ENCODE measurements at regions not wholly inside any gene's neighbourhood (a gene's known extent, or its start where the extent isn't known, plus 50 kb on each side); places are given as distances from the start of the nearest gene placed in this dataset.

DNA sequence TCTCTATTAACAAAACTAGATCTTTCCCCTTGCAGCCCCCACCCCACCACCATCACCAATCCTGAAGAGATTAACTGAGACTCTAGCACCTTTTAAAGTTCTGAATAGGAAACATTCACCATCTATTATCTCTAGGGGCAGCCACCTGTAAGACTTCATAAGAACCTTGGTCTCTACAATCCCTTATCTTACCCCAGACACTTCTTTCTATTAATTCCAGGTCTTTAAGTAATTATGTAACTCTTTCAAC lies 180.2 kb upstream of the FBXL17 start:
- peaks cover 2% of the 10 kb centered on the region for H3K4me1 ChIP-seq (ENCODE audit: control insufficient read depth, insufficient read depth, low read length)
- DNase-seq: no peak
- no peak overlapping the region for H3K4me3 ChIP-seq (ENCODE audit: low read length)
- no peak overlapping the region for H3K27ac ChIP-seq (ENCODE audit: low read depth, low read length)
- H3K9me3 Mint-ChIP-seq: peaks cover 24% of the 10 kb centered on the region
- no peak overlapping the region for H3K9ac ChIP-seq (ENCODE audit: extremely low read depth, low read length, poor library complexity, severe bottlenecking)
- H3K4me3 Mint-ChIP-seq: no peak overlapping the region
- H3K36me3 ChIP-seq (ENCODE audit: control insufficient read depth, insufficient read depth, low read length): no peaks in the 10 kb centered on the region
- H3K27me3 Mint-ChIP-seq (ENCODE audit: insufficient read depth): no peaks in the 10 kb centered on the region
- no peaks in the 10 kb centered on the region for H3K36me3 Mint-ChIP-seq (ENCODE audit: low read depth)
- no peak overlapping the region for H3K27ac Mint-ChIP-seq
- peaks cover 7% of the 10 kb centered on the region for H3K9me3 ChIP-seq (ENCODE audit: control insufficient read depth, low read length)
- peaks cover 22% of the 10 kb centered on the region for H3K4me1 Mint-ChIP-seq
- TF ChIP-seq CTCF (conservative IDR thresholded peaks at IDR 0.05): no peak
- no peaks in the 10 kb centered on the region for H3K27me3 ChIP-seq (ENCODE audit: control insufficient read depth, insufficient read depth, low read length, poor library complexity, severe bottlenecking)

DNA sequence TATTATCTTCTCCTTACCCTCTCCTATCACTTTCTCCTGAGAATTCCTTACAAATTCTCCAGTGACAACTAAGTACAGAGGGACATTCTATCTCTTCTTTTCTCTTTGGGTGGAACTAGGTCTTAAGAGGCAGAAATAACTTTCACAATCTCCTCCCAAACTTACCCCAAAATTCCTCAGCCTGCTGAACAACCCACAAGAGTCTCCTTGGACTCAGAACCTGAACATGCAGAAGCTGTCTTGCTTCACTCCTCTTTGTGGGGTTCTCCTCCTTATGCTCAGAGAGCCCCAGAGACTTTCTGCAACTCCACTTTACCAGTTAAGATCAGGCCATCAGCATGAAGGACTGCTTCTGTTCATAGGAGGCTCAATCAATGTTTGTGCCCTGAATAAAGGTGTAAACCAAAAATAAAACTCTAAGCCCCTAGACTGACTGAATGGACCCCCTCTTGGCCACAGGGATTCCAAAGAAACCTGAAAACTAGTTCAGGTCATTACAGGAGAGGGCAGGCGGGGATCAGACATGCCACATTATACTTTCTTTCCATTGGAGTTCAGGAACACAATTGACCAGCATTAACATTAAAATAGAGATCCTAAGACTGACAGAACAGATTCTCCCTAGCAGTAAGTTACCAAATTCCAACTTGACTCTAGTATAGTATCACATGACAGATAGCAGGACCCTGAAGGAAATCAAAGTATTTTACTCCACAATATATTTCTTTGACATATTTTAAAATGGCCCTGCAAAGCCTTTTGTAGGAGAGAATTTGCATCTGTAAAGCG lies 179.7 kb upstream of the FBXL17 start:
- Mint-ChIP-seq H3K27me3 (ENCODE audit: insufficient read depth) (no peaks in the 10 kb centered on the region), H3K9me3 (peaks cover 24% of the 10 kb centered on the region), H3K4me3 (no peak overlapping the region), H3K4me1 (peaks cover 22% of the 10 kb centered on the region), H3K27ac (peak overlapping the region; percentile 53), H3K36me3 (ENCODE audit: low read depth) (no peaks in the 10 kb centered on the region)
- WGBS, 2 experiments (ENCODE audit: insufficient coverage in 1 of 2, insufficient read length in 1 of 2): 61 to 63% methylated on average over 1 to 2 of the region's 2 CpGs
- TF ChIP-seq CTCF (conservative IDR thresholded peaks at IDR 0.05): no peak
- Histone ChIP-seq H3K4me3 (ENCODE audit: low read length) (no peak overlapping the region), H3K4me1 (ENCODE audit: control insufficient read depth, insufficient read depth, low read length) (peaks cover 2% of the 10 kb centered on the region), H3K27ac (ENCODE audit: low read depth, low read length) (peak overlapping the region; percentile 69), H3K9me3 (ENCODE audit: control insufficient read depth, low read length) (peaks cover 7% of the 10 kb centered on the region), H3K36me3 (ENCODE audit: control insufficient read depth, insufficient read depth, low read length) (no peaks in the 10 kb centered on the region), H3K27me3 (ENCODE audit: control insufficient read depth, insufficient read depth, low read length, poor library complexity, severe bottlenecking) (no peaks in the 10 kb centered on the region), H3K9ac (ENCODE audit: extremely low read depth, low read length, poor library complexity, severe bottlenecking) (no peak overlapping the region)
- DNase-seq: no peak

DNA sequence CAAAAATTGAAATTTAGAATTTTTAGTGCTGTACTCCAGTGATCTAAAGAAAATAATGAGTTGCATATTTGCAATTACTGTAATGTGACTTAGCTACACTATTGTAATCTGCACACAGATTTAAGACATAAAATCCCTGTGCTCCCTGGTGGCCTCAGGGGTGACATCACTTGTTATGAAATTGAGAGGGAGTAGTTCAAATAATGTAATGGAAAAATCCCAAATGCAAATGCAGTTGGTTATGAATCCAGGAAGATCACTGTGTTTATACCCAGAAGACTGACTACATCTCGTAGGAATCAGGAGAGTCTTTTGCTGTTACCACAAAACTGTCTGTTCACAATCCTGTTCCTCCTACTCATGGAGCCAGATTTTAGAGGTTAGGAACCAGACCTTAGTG lies 178.7 kb upstream of the FBXL17 start:
- Mint-ChIP-seq H3K27ac (no peak overlapping the region), H3K36me3 (ENCODE audit: low read depth) (no peaks in the 10 kb centered on the region), H3K9me3 (peaks cover 23% of the 10 kb centered on the region), H3K27me3 (ENCODE audit: insufficient read depth) (no peaks in the 10 kb centered on the region), H3K4me3 (no peak overlapping the region), H3K4me1 (peaks cover 22% of the 10 kb centered on the region)
- H3K9ac ChIP-seq (ENCODE audit: extremely low read depth, low read length, poor library complexity, severe bottlenecking): no peak overlapping the region
- no peak for TF ChIP-seq CTCF (conservative IDR thresholded peaks at IDR 0.05)
- H3K36me3 ChIP-seq (ENCODE audit: control insufficient read depth, insufficient read depth, low read length): no peaks in the 10 kb centered on the region
- H3K4me3 ChIP-seq (ENCODE audit: low read length): no peak overlapping the region
- no peak for DNase-seq
- 90 to 100% methylated on average over 1 of the region's 1 CpG for WGBS, 2 experiments (ENCODE audit: insufficient coverage in 1 of 2, insufficient read length in 1 of 2)
- no peaks in the 10 kb centered on the region for H3K27me3 ChIP-seq (ENCODE audit: control insufficient read depth, insufficient read depth, low read length, poor library complexity, severe bottlenecking)
- H3K9me3 ChIP-seq (ENCODE audit: control insufficient read depth, low read length): peaks cover 4% of the 10 kb centered on the region
- no peak overlapping the region for H3K27ac ChIP-seq (ENCODE audit: low read depth, low read length)
- H3K4me1 ChIP-seq (ENCODE audit: control insufficient read depth, insufficient read depth, low read length): peaks cover 2% of the 10 kb centered on the region
